HPDE6-E6E7 (cell line): ENCODE measurements at regions not wholly inside any gene's neighbourhood (a gene's known extent, or its start where the extent isn't known, plus 50 kb on each side); places are given as distances from the start of the nearest gene placed in this dataset.

Experiments
- DNase-seq: peaks from one replicate; pipeline ENCODE4 v3.0.0; 2011; ENCODE audit warnings: missing footprints; ENCODE audit errors: extremely low spot score

GRCh38 chr4:123266221-123266620 is 130.4 kb upstream of the SPRY1 start:
- DNase-seq, result no peak

DNA sequence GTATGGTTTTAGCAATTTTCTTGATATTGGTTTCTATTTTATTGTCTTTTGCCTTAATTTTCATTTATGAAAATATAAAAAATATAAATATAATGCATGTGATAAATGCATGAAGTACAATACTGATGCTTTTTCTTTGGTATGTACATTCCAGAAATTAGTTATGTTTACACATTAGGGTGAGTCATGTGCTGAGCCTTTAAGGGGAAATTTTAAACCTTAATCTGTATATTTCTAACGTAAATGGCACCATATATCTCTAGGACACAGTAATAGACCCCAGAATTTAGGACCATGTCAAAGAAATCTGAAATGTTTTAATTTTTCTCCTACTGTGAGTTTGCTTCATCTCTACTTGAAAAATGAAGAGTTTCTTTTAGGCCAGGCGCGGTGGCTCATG is 117.8 kb upstream of the SPRY1 start:
- DNase-seq, result no peak

DNA sequence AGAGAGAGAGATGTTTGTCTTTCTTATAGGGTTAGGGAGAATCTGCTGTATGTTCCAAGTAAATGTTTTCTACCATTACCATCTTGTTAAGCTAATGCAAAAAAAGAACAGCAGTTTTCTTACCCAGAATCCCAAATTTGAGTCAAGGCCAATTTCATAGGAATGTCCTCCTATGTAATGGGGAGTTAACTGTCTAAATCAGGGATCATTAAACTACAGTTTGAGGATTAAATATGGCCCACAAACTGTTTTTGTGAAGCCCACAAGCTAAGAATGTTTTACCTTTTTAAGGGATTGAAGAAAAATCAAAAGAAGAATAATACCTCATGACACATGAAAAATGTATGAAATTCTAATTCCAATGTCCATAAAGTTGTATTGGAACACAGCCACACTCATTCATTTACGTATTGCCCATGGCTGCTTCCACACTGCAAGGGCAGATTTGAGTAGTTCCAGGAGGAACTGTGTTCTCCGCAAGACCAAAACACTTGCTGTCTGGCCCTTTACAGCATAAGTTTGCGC is 113.2 kb upstream of the SPRY1 start:
- DNase-seq, result no peak

DNA sequence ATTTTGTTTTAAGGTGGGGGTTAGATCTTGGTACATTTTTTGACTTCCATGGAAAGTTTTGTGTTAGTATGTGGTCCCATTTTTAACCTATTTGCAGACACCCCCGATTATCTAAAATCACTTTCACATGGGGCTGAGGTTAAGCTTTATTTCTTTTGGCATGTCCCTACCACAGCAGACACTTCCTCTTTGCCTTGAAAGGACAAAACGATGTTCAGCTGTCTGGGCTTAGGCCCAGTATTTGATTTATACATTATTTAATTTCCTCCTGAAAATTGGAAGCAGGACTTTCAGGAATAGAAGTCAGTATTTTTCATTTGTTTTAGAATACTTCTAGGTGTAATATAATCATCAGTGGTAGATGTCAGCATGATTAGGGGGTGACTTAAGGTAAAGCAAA is 112.4 kb upstream of the SPRY1 start:
- DNase-seq, result no peak

DNA sequence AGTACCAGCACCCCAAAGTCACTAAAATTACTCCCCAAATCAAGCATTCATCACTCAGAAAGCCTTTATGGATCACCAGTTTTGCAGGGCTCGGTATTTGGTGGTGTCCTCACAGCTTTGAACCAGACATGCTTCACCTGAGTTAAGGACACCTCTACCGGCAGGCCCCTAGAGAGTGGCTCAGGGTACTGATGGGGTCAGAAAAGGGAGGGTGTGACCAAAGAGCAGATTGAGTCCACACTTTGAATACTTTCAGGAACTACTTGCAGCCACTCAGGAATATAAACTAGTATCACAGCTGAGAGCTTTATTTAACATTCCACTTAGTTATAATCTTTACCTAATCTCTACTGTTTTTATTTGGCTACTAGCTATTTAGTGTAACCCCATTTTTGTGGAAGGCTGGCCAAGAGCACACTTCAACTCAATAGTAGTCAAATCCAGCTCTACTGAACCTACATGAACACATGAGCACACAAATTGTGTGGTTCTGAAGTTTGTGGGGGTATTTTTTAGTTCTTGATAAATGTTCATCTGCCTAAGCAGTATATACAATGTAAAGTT is 109.6 kb upstream of the SPRY1 start:
- DNase-seq, result no peak

DNA sequence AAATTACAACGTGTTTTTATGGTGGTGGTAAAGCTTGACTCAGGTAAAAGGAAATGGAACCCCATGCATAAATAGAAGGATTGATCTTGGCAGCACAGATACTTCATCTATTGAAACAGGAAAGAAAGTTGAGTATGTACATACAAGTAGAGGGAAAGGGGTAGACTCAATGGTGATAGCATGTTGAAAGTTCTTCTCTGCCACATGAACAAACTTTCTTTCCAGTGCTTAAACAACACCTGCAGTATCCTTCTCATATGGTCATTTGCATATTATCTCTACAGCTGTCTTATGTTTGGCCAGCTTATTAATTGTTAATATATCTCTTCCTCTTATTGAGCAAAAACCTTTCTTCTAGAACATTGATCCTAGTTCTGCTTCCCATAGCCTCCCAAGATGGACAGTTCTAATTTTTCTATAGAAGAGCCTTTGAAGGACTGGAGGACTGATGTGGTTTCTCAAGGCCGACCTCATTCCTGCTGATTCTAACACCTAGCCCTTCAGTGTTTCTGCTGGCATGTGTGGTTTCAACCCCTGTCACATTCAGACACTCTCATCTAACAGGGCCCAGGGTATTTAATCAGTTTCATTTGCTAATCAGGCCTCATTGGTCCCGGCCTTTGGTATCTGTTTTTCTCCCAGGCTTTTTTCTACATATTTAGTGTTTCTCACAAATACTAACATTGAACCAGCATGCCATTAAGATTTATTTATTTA is 108.1 kb upstream of the SPRY1 start:
- no peak for DNase-seq

DNA sequence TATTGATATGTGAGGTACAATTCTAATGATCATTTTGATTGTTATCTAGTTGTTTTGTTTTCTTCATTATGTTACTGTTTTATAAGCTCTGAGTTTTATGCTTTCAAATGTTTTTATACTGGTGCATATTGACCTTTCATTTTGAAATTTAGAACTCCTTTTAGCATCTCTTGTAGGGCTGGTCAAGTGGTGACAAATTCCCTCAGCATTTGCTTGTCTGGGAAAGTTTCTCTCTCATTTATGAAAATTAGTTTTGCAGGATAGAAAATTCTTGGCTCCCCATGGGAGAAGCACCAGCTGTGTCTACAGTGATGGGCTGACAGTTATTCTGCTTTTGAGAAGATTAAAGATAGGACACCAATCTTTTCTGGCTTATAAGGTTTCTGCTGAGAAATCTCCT is 105.3 kb upstream of the SPRY1 start:
- no peak for DNase-seq

- no peak for DNase-seq
These were observed 98.8 kb upstream of the SPRY1 start for GRCh38 chr4:123297836-123298235.

- DNase-seq, result no peak
These were observed 98.3 kb upstream of the SPRY1 start for GRCh38 chr4:123298261-123298660.

DNA sequence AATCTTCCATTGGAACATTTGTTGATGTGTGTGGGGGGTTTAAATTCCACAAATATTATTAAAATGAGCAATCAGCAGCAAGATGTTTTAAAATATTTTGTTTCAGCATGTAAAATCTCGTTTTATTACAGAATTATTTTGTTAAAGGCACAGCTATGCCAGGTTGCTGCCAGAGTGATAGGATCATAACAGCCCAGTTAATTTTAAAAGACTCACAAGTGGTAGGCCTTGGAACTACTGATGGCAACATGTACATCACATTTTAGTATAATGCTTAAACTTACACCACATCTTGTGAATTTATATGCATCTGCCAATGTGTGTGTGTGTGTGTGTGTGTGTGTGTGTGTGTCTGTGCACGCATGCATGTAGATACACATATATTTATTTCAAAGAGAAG is 97.8 kb upstream of the SPRY1 start:
- DNase-seq, result no peak

GRCh38 chr4:123299212-123299691 is 97.3 kb upstream of the SPRY1 start:
- DNase-seq, result no peak

GRCh38 chr4:123300222-123301039 is 96.2 kb upstream of the SPRY1 start:
- no peak for DNase-seq

DNA sequence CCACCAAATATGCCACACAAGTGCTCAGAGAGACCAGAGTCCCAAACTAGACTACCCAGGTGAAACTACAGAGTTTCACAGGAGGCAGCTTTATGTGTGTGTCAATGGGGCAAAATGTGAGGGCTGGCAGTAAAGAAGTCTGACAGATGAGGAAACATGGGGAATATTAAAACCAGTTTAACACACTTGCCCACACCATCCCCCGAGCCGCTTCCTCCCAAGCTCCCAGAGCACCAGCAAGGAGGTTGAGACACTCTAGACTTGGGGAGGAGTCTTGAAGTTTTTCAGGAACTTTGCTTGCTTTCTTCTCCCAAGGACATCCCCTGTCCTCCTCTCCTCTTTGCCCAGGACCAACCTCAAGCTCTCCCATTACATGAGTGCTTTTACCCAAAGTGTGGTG is 94.7 kb upstream of the SPRY1 start:
- no peak for DNase-seq

DNA sequence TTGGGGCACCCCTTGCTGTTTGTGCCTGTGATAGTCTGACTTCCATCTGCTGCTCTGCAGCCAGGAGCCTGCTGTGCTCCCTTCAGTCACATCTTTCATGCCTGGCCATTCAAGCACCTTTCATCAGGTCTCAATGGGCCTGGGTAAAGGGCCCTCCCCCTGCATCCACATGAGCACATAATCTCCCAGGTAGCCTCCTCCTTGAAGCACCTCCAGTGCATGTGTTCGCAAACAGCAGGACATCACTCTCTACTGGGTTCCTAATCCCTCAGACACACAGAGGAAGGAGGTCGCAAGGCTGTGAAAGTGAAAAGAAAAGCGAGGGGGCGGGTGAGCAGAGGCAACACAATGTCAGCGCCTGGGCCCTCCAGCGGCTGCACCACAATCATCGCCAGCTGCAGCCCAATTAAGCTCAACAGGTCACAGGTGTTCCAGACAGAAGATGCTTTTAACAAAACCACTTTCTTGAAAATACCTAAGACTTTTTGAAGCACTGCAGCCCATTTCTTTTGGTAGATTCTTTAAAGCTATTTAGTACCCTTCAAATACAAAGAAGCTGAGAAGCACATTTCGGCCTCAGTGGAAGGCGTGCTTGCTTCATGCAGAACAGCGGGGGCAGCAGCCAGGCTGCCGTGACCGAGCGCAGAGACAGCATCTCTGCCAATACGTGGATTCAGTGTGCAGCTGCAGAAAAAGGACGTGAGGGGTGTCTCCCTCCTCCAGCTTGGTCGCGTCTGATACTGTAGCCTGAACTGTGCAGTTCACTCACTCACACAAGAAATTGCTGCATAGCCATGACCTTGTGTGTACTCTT is 92.2 kb upstream of the SPRY1 start:
- DNase-seq, result no peak

GRCh38 chr4:123305736-123306135 is 90.9 kb upstream of the SPRY1 start:
- no peak for DNase-seq

DNA sequence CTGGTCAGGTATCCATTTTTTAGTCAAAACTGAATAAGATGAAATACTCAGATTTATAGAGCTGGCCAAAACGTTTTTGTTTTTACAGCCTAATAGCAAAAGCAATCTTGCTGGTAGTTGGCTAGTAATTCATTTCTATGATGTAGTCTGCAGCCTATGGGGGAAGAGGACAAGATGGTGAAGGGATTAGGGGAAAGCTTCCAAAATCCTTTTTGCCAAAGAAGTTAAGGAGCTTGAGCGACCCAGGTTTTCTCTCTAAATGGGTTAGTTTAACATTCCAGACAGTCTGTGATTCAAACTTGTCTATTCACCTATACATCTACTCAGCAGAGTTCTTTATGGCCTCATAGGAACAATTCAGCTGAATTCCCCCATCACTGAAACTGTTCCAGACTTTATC is 89.8 kb upstream of the SPRY1 start:
- no peak for DNase-seq

DNA sequence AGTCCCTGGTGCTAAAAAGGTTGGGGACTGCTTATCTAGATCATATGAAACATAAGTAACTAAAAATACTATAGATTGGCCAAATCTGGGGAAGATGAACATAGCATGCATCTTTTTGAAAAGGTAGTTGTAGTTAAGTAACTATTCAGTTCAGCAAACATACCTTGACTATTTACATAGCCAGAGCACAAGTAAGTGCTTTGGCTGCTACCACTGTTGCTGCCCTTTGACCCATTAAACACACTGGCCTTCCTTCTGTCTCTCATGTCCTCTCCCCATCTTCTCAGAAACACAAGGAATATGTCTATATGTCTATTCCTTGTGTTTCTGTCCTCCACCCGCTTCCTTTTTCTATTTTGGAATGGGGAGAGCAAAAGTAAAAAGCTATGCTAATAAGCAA is 87.9 kb upstream of the SPRY1 start:
- DNase-seq, result no peak

GRCh38 chr4:123312116-123312515 is 84.5 kb upstream of the SPRY1 start:
- DNase-seq, result no peak

GRCh38 chr4:123312951-123313592 is 83.5 kb upstream of the SPRY1 start:
- DNase-seq, result no peak

- no peak for DNase-seq
These were observed 81.0 kb upstream of the SPRY1 start for GRCh38 chr4:123315617-123316016.

- no peak for DNase-seq
These were observed 79.4 kb upstream of the SPRY1 start for GRCh38 chr4:123317211-123317610.
